Immature natural killer cell (primary cell): ENCODE measurements at regions not wholly inside any gene's neighbourhood (a gene's known extent, or its start where the extent isn't known, plus 50 kb on each side); places are given as distances from the start of the nearest gene placed in this dataset.

Source experiments
- DNase-seq, 3 donors: peaks; one replicate each; pipeline ENCODE4 v3.0.0; 2022; ENCODE audit warnings: mixed read lengths in 1 of 3
- H3K27ac Mint-ChIP-seq, 6 donors: one replicate each; pipeline ENCODE4 v1.8.0; 2020; ENCODE audit warnings: mixed read lengths in 6 of 6, mild to moderate bottlenecking in 5 of 6, inconsistent platforms in 4 of 6, moderate library complexity in 3 of 6
- H3K27me3 Mint-ChIP-seq, 3 donors: one replicate each; pipeline ENCODE4 v1.8.0; 2020 to 2021; ENCODE audit warnings: low read depth in 3 of 3, mild to moderate bottlenecking in 3 of 3, mixed read lengths in 3 of 3, moderate library complexity in 3 of 3, inconsistent platforms in 1 of 3
- H3K36me3 Mint-ChIP-seq, 3 donors: one replicate each; pipeline ENCODE4 v1.8.0; 2020; ENCODE audit warnings: mixed read lengths in 3 of 3, inconsistent platforms in 2 of 3, mild to moderate bottlenecking in 2 of 3
- H3K4me1 Mint-ChIP-seq, 2 donors: one replicate each; pipeline ENCODE4 v1.8.0; 2020; ENCODE audit warnings: inconsistent platforms in 2 of 2, mild to moderate bottlenecking in 2 of 2, mixed read lengths in 2 of 2, moderate library complexity in 1 of 2
- H3K4me3 Mint-ChIP-seq, 5 donors: one replicate each; pipeline ENCODE4 v1.8.0; 2020; ENCODE audit warnings: mild to moderate bottlenecking in 5 of 5, mixed read lengths in 5 of 5, inconsistent platforms in 3 of 5, moderate library complexity in 3 of 5
- H3K9me3 Mint-ChIP-seq, 6 donors: one replicate each; pipeline ENCODE4 v1.8.0; 2020; ENCODE audit warnings: mild to moderate bottlenecking in 6 of 6, mixed read lengths in 6 of 6, inconsistent platforms in 4 of 6, moderate library complexity in 3 of 6

DNA sequence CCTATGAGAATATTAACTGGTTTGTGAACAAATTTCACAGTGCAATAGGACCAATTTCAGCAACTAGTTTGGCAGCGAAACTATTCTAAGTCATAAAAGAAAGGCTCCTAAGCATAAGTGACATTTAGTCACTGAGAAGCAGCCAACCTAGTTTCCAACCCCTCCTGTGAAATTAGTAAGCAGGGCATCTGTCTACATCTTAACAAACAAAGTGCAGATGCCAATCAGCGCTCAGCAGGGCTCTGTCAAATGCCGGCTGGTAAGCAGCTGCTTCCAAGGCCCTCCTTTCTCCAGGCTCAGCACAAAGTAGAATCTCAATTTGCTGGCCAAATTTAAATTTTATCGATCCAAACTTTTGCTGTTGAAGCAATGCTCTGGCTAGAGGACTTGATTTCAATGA, 124.7 kb downstream of the ICOS start:
- no peaks in the 10 kb centered on the region for H3K36me3 Mint-ChIP-seq
- H3K27ac Mint-ChIP-seq = no peak overlapping the region
- H3K4me1 Mint-ChIP-seq = no peaks in the 10 kb centered on the region
- H3K27me3 Mint-ChIP-seq = peaks cover 2 to 3% (median 2%) of the 10 kb centered on the region in 3 donors
- H3K9me3 Mint-ChIP-seq = peaks cover 0 to 1% (median 0%) of the 10 kb centered on the region in 6 donors
- DNase-seq = no peak
- H3K4me3 Mint-ChIP-seq = no peak overlapping the region

DNA sequence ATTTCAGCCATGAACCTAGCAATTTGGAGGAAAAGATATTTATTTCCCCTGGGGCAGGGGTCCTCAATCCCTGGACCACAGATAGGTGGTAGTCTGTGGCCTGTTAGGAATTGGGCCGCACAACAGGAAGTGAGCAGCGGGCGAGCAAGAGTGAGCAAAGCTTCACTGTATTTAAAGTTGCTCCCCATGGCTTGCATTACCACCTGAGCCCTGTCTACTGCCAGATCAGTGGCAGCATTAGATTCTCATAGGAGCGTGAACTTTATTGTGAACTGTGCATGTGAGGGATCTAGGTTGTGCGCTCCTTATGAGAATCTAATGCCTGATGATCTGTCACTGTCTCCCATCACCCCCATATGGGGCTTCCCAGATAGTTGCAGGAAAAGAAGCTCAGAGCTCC, 127.6 kb downstream of the ICOS start:
- no peak overlapping the region for H3K4me3 Mint-ChIP-seq
- no peak overlapping the region for H3K27ac Mint-ChIP-seq
- no peak for DNase-seq
- peaks cover 0 to 1% (median 0%) of the 10 kb centered on the region in 6 donors for H3K9me3 Mint-ChIP-seq
- no peaks in the 10 kb centered on the region for H3K36me3 Mint-ChIP-seq
- peaks cover 0 to 5% (median 2%) of the 10 kb centered on the region in 3 donors for H3K27me3 Mint-ChIP-seq
- H3K4me1 Mint-ChIP-seq = no peaks in the 10 kb centered on the region

DNA sequence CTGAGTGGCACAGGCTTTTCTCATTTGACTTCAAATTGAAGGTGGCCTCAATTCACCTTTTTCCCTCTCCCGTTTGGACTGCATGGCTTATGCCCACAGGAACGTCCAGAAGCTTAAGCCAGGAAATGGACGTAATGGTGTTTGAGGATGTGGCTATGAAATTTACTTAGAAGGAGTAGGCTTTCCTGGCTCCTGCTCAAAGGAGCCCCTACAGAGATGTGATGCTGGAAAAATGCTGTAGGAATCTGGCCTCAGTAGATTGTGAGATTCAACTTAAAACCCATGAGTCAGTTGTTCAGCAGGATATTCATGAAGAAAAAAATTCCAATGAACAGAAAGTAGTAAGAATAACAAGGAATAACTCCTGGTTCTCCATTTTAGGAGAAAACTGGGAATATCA, 129.0 kb downstream of the ICOS start:
- Mint-ChIP-seq H3K4me1 (no peaks in the 10 kb centered on the region), H3K27me3 (peaks cover 2 to 10% (median 2%) of the 10 kb centered on the region in 3 donors), H3K27ac (no peak overlapping the region), H3K36me3 (no peaks in the 10 kb centered on the region), H3K4me3 (no peak overlapping the region), H3K9me3 (peaks cover 0 to 1% (median 0%) of the 10 kb centered on the region in 6 donors)
- DNase-seq = no peak

DNA sequence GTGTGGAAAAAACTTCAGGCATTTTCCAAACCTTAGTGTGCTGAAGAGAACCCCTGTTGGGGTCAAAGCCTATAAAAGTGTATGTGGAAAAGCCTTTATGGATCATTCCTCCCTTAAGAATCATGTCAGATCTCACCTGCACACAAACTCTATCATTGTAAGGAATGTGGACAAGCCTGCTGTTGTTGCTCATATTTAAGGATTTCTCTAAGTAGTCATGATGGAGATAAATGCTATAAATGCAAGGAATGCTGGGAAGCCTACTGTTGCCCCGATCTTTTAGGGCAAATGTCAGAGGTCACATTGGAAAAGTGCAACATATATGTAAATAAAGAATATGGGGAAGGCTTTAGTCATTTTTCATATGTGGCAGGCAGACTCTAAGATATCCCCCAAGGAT, 129.5 kb downstream of the ICOS start:
- Mint-ChIP-seq H3K4me3 (no peak overlapping the region), H3K27ac (no peak overlapping the region), H3K9me3 (peaks cover 0 to 1% (median 0%) of the 10 kb centered on the region in 6 donors), H3K4me1 (no peaks in the 10 kb centered on the region), H3K27me3 (peaks cover 2 to 10% (median 4%) of the 10 kb centered on the region in 3 donors), H3K36me3 (no peaks in the 10 kb centered on the region)
- DNase-seq = no peak

DNA sequence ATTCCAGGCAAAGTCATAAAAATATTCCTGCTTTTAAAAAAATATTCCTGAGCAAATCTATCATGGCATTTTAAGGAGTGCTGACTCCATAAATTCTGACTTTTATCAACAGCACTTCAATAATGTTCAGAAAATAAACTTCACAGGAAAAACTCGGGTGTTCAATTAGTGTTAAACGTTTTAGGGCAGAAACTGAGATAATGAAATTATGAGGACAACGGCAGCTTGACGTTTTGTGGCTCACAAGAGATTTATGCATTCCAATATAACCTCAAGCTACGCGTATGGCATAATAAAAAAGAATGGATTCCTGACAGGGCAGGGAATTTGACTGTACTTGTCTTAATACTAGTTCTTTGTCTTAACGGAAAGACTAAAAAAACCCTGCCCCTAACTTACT, 133.2 kb downstream of the ICOS start:
- H3K36me3 Mint-ChIP-seq = no peaks in the 10 kb centered on the region
- no peaks in the 10 kb centered on the region for H3K9me3 Mint-ChIP-seq
- no peak overlapping the region for H3K27ac Mint-ChIP-seq
- peaks cover 3 to 8% (median 4%) of the 10 kb centered on the region in 3 donors for H3K27me3 Mint-ChIP-seq
- H3K4me3 Mint-ChIP-seq = no peak overlapping the region
- no peak for DNase-seq
- no peaks in the 10 kb centered on the region for H3K4me1 Mint-ChIP-seq

DNA sequence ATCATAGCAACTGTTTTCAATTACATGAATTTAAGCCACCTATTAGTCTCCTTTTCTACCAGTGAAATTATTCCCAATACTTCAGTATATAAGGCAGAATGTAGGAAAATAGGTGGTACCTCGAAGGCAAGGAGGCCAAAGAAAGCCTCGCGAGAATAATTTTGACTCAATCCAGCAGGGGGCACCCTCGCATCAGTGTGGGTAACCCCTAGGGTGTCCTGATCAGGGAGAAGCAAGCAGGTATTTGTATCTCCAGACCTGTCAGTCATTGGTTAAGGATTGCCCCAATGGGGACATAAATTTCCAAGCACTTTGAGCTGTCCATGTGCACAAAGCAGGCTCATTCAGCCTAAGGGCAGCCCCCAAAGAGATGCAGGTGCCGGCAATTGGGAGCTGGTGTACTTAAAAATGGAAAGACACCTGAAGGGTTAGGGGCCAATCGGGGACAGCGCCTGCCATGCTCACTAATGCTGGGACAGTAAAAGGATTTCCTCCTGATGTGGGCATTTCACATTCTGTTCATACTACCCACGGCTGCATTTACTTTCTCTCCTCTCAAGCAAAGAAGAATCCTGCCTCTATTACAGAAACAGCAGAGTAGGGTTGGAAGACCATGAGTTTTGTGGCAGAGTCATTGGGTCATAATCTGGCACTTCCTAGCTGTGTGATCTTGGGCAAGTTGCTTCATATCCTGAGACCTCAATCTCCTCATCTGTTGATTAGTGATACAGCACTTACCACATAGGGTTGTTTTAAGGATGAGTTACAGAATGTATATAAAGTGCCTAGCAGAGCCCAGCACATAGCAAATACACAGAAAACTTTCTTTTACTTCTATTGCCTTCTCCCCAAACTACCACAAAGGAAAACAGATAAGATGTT, 136.1 kb downstream of the ICOS start:
- peak; percentile 9 to 14 (median 12) for DNase-seq
- no peaks in the 10 kb centered on the region for H3K4me1 Mint-ChIP-seq
- H3K9me3 Mint-ChIP-seq = no peaks in the 10 kb centered on the region
- no peak overlapping the region for H3K4me3 Mint-ChIP-seq
- H3K27me3 Mint-ChIP-seq = peaks cover 3 to 8% (median 4%) of the 10 kb centered on the region in 3 donors
- no peak overlapping the region for H3K27ac Mint-ChIP-seq
- no peaks in the 10 kb centered on the region for H3K36me3 Mint-ChIP-seq

DNA sequence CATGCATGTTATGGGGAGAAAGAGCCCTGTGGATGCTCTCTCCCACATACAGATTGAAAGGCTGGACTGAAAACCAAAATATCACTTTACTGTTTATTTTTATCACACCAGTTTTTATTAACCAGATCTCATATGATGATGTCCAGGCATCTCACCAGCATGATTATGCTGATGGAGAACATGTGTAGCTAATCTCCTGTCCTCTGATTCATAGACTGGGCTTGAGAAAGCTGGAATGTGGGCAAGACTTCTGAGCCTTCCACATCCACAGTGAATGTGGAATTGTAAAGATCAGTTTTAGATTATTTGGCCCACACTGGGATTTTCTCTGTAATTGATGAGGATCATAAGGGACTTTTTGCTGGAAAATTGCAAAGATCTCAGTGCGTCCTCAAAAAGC, 137.9 kb downstream of the ICOS start:
- Mint-ChIP-seq H3K27me3 (peaks cover 2 to 4% (median 3%) of the 10 kb centered on the region in 3 donors), H3K36me3 (no peaks in the 10 kb centered on the region), H3K4me3 (no peak overlapping the region), H3K4me1 (no peaks in the 10 kb centered on the region), H3K9me3 (no peaks in the 10 kb centered on the region), H3K27ac (no peak overlapping the region)
- DNase-seq = no peak

DNA sequence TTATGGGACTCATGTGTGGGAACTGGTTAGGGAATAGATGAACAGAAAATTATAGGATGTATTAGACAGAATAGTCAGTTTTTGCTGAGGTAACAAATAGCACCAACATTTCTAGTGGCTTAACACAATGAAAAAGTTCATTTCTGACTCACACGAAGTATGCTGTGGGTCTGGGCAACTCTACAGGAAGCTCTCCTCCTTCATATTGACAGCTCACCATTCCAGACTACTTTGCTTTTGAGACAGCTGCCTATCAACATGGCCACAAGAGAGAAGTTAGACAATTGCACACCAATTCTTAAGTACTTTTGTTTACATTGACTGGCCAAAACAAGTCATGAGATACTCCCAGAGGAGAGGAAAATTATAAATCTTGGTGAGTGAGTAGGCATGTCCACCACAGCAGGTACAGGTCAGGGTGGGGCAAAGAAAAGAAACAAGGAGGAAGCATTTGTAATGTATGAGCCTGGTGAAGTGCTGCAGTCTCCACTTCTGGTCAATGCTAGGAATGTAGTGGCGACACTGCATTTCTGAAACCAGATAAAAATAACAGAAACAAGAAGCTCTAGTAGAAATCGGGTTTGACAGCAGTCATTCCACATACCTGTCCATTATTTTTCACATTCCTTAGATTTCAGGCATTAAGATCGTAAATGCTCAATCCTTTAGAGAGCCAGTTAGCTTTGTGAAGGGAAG, 141.6 kb downstream of the ICOS start:
- Mint-ChIP-seq H3K27me3 (peaks cover 0 to 6% (median 0%) of the 10 kb centered on the region in 3 donors), H3K4me3 (no peak overlapping the region), H3K4me1 (no peaks in the 10 kb centered on the region), H3K36me3 (no peaks in the 10 kb centered on the region), H3K27ac (no peak overlapping the region), H3K9me3 (no peaks in the 10 kb centered on the region)
- DNase-seq = no peak

DNA sequence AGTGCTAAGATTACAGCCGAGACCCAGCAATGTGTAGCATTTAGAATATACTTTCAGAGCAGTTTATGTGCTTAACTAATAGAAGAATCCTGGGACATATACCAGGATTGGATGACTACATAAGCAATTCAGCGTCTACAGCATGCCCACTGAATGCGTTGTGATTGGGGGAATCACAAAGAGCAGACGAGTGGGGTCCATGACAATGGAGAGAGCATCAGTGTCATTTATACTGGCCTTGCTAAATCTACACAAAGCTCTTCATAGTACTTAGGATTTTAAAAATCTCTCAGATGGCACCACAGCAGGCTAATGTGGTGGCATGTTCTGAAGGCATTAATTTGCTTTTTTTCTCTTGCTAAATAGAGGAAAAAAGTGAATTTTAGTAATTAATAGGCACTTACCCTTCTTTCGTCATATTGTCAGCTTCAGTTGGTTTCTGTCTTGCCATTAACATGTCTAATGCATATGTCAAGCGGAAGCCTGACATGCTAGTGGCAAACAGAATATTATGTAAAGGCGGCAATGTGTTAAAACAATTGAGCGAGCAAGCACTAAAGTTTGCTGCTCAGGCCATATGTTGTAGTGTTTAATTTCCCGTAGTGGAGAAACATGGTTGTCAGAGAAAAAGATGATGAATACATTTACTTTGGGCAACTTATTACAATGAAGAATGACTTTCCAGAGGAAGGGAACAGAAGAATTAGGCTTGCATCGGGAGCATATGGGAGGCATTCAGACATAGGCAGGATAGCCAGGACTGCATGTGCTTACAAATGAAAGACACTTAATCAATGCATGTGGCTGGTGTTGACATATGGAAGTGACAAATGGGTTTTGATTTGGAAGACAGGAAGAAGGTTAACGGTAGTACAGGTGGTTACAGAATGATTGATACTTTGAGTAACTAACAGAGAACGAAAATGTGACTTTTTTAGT, 145.2 kb downstream of the ICOS start:
- Mint-ChIP-seq H3K27me3 (peaks cover 0 to 11% (median 5%) of the 10 kb centered on the region in 3 donors), H3K4me3 (no peak overlapping the region), H3K27ac (no peak overlapping the region), H3K36me3 (no peaks in the 10 kb centered on the region), H3K9me3 (no peaks in the 10 kb centered on the region), H3K4me1 (no peaks in the 10 kb centered on the region)
- no peak for DNase-seq

DNA sequence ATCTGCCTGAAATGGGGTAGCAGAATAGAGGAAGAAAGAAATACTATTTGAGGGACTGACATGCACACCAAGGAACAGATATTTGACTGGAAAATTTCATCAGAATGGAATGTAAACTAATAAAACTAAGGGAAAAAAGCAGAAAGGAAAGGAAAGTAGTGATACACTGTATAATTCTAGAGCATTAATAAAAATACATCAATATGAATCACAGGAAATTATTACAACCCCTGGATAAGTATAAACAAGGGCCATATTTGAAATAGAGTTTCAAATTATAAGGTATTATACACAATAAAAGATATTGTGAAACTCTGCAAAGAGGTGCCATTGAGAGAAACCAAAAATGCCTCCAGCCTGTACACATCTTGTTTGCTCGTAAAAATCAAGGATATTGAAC, 149.6 kb downstream of the ICOS start:
- H3K9me3 Mint-ChIP-seq = no peaks in the 10 kb centered on the region
- H3K4me1 Mint-ChIP-seq = no peaks in the 10 kb centered on the region
- peaks cover 0 to 13% (median 7%) of the 10 kb centered on the region in 3 donors for H3K27me3 Mint-ChIP-seq
- H3K27ac Mint-ChIP-seq = no peak overlapping the region
- H3K36me3 Mint-ChIP-seq = no peaks in the 10 kb centered on the region
- no peak for DNase-seq
- no peak overlapping the region for H3K4me3 Mint-ChIP-seq

DNA sequence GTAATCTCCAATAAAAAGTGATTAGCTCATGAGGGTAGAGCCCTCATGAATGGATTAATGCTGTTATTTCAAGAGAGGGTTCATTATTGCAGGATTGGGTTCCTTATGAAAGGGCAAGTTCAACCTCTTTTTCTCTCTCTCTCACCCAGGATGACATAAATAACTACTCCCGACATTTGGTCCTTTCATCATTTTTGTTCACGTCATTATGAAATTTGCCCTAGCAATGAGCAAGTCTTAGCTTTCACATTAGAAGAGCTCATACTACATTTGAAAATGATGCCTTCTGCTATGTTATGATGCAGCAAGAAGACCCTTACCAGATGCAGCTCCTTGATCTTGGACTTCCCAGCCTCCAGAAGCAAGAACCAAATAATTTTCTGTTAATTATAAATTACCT, 152.5 kb downstream of the ICOS start:
- Mint-ChIP-seq H3K9me3 (peaks cover 0 to 6% (median 0%) of the 10 kb centered on the region in 6 donors), H3K4me3 (no peak overlapping the region), H3K4me1 (no peaks in the 10 kb centered on the region), H3K36me3 (no peaks in the 10 kb centered on the region), H3K27ac (no peak overlapping the region), H3K27me3 (peaks cover 0 to 9% (median 2%) of the 10 kb centered on the region in 3 donors)
- no peak for DNase-seq

DNA sequence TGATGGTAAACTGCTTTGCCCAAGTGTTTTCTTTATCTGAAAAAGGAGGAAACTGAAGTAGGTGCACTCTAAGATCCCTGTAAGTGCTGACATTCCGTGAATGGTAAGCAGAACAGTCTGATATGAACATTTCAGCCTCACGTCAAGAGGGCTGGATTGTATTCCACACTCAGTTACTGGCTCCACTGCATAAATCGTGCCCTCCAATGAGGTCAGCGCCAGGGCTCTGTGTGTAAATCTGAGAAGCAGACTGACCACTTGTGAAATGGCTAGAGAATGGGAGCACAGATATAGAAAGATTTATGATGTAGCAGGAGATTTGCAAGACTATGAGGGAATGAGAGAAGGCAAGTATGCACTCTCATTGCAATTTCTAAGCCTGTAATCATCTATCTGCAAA, 153.0 kb downstream of the ICOS start:
- no peaks in the 10 kb centered on the region for H3K36me3 Mint-ChIP-seq
- no peaks in the 10 kb centered on the region for H3K4me1 Mint-ChIP-seq
- H3K4me3 Mint-ChIP-seq = no peak overlapping the region
- H3K27me3 Mint-ChIP-seq = peaks cover 0 to 5% (median 2%) of the 10 kb centered on the region in 3 donors
- no peak for DNase-seq
- H3K27ac Mint-ChIP-seq = no peak overlapping the region
- peaks cover 0 to 6% (median 0%) of the 10 kb centered on the region in 6 donors for H3K9me3 Mint-ChIP-seq

DNA sequence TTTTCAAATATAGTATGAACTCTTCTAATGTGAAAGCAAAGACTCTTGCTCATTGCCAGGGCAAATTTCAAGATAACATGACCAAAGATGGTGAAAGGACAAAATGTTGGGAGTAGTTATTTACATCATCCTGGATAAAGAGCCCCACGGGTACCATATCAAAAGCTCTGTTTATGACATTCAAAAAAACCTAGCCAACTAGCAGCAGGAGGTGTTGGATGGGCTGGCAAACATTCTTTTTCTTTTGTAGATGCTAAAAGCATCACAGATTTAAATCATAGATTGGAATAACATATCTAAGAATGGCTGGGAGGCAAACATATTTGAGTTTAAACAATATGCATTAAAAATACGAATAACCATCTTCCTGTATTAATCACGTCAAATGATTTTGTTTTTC, 153.5 kb downstream of the ICOS start:
- no peak overlapping the region for H3K4me3 Mint-ChIP-seq
- H3K36me3 Mint-ChIP-seq = no peaks in the 10 kb centered on the region
- DNase-seq = no peak
- no peak overlapping the region for H3K27ac Mint-ChIP-seq
- peaks cover 0 to 2% (median 2%) of the 10 kb centered on the region in 3 donors for H3K27me3 Mint-ChIP-seq
- H3K4me1 Mint-ChIP-seq = no peaks in the 10 kb centered on the region
- peaks cover 0 to 6% (median 0%) of the 10 kb centered on the region in 6 donors for H3K9me3 Mint-ChIP-seq
